ENCODE measurements at regions not wholly inside any gene's neighbourhood (a gene's known extent, or its start where the extent isn't known, plus 50 kb on each side); places are given as distances from the start of the nearest gene placed in this dataset.
"Not testable (repeated sequence)": the region's sequence is repeated elsewhere in the genome, so short reads cannot be mapped to it uniquely, and the experiment has no call there.

- dilution Hi-C loops (cut with HindIII; ENCODE audit: low sequenced_read_pairs, unreplicated experiment); H3K4me2 ChIP-seq (ENCODE audit: low read depth, low read length); ATAC-seq (ENCODE audit: low read depth); H3K56ac ChIP-seq (ENCODE audit: extremely low read depth, insufficient read depth, low read length); H3K9me1 ChIP-seq (ENCODE audit: insufficient read depth, low read length); CTCF ChIA-PET; H3K23ac ChIP-seq (ENCODE audit: low read depth, low read length); H2AFZ ChIP-seq (replicated peaks; ENCODE audit: low read length, poor library complexity); H2AK5ac ChIP-seq (ENCODE audit: low read depth, low read length); H3K18ac ChIP-seq (ENCODE audit: low read depth, low read length); POLR2A ChIA-PET (ENCODE audit: unreplicated experiment); H4K91ac ChIP-seq (ENCODE audit: insufficient read depth, low read depth, low read length); H2BK120ac ChIP-seq (ENCODE audit: low read depth, low read length); H3K27me3 ChIP-seq (ENCODE audit: control insufficient read depth, insufficient read depth, low read length); H4K8ac ChIP-seq (ENCODE audit: low read depth in 2 of 2, low read length in 2 of 2); H2BK5ac ChIP-seq (ENCODE audit: low read depth, low read length, poor library complexity, severe bottlenecking); H3K4me3 ChIP-seq (ENCODE audit: insufficient read depth, low read depth, low read length); DNase-seq; BruUV-seq (replicated peaks); in situ Hi-C loops (cut with MboI; ENCODE audit: low sequenced_read_pairs); H2AK9ac ChIP-seq (replicated peaks; ENCODE audit: low read depth, low read length, poor library complexity); H3K9me3 ChIP-seq (ENCODE audit: control insufficient read depth, insufficient read depth, low read length); H3K27ac ChIP-seq (ENCODE audit: insufficient read depth, low read length); H2BK15ac ChIP-seq (ENCODE audit: low read depth, low read length); H3K9ac ChIP-seq (ENCODE audit: low read depth, low read length); H4K20me1 ChIP-seq (ENCODE audit: insufficient read depth, low read length); H3K14ac ChIP-seq (replicated peaks; ENCODE audit: low read depth, low read length); H3K79me1 ChIP-seq (ENCODE audit: low read depth in 1 of 2, low read length in 2 of 2); H4K5ac ChIP-seq (ENCODE audit: low read depth, low read length); H3K36me3 ChIP-seq (ENCODE audit: control insufficient read depth, insufficient read depth, low read length); H3K4me1 ChIP-seq (ENCODE audit: control insufficient read depth, insufficient read depth, low read length); H3K4ac ChIP-seq (ENCODE audit: low read depth, low read length); H2BK20ac ChIP-seq (ENCODE audit: low read depth, low read length); intact Hi-C loops (cut with micrococcal nuclease): not testable (repeated sequence)
- WGBS, 2 experiments (ENCODE audit: extremely low coverage in 2 of 2, insufficient read length in 1 of 2), result no CpG with 5 or more reads among the region's 1 CpG
These were observed 511.5 kb downstream of the TTLL7 start for GRCh38 chr1:83487460-83487859.

GRCh38 chr1:83485314-83486019 is 513.5 kb downstream of the TTLL7 start:
- H4K5ac ChIP-seq (ENCODE audit: low read depth, low read length); H4K91ac ChIP-seq (ENCODE audit: insufficient read depth, low read depth, low read length); H3K27ac ChIP-seq (ENCODE audit: insufficient read depth, low read length); H2BK5ac ChIP-seq (ENCODE audit: low read depth, low read length, poor library complexity, severe bottlenecking); H4K20me1 ChIP-seq (ENCODE audit: insufficient read depth, low read length); H3K4me2 ChIP-seq (ENCODE audit: low read depth, low read length); H3K4me1 ChIP-seq (ENCODE audit: control insufficient read depth, insufficient read depth, low read length); H3K14ac ChIP-seq (replicated peaks; ENCODE audit: low read depth, low read length); dilution Hi-C loops (cut with HindIII; ENCODE audit: low sequenced_read_pairs, unreplicated experiment); H3K9ac ChIP-seq (ENCODE audit: low read depth, low read length); ATAC-seq (ENCODE audit: low read depth); H2BK15ac ChIP-seq (ENCODE audit: low read depth, low read length); DNase-seq; H2BK20ac ChIP-seq (ENCODE audit: low read depth, low read length); CTCF ChIA-PET; POLR2A ChIA-PET (ENCODE audit: unreplicated experiment); BruUV-seq (replicated peaks); H2AFZ ChIP-seq (replicated peaks; ENCODE audit: low read length, poor library complexity); H3K4me3 ChIP-seq (ENCODE audit: insufficient read depth, low read depth, low read length); H3K4ac ChIP-seq (ENCODE audit: low read depth, low read length); H2BK120ac ChIP-seq (ENCODE audit: low read depth, low read length); H3K79me1 ChIP-seq (ENCODE audit: low read depth in 1 of 2, low read length in 2 of 2); in situ Hi-C loops (cut with MboI; ENCODE audit: low sequenced_read_pairs); H3K56ac ChIP-seq (ENCODE audit: extremely low read depth, insufficient read depth, low read length); H3K9me1 ChIP-seq (ENCODE audit: insufficient read depth, low read length); intact Hi-C loops (cut with micrococcal nuclease); H3K18ac ChIP-seq (ENCODE audit: low read depth, low read length); H4K8ac ChIP-seq (ENCODE audit: low read depth in 2 of 2, low read length in 2 of 2); H2AK5ac ChIP-seq (ENCODE audit: low read depth, low read length); H3K36me3 ChIP-seq (ENCODE audit: control insufficient read depth, insufficient read depth, low read length); H3K27me3 ChIP-seq (ENCODE audit: control insufficient read depth, insufficient read depth, low read length); H3K23ac ChIP-seq (ENCODE audit: low read depth, low read length); H2AK9ac ChIP-seq (replicated peaks; ENCODE audit: low read depth, low read length, poor library complexity); H3K9me3 ChIP-seq (ENCODE audit: control insufficient read depth, insufficient read depth, low read length): not testable (repeated sequence)
- WGBS, 2 experiments (ENCODE audit: extremely low coverage in 2 of 2, insufficient read length in 1 of 2), result no CpG with 5 or more reads among the region's 2 CpGs
